GM12865 (cell line): ENCODE measurements at regions not wholly inside any gene's neighbourhood (a gene's known extent, or its start where the extent isn't known, plus 50 kb on each side); places are given as distances from the start of the nearest gene placed in this dataset.

ENCODE experiments used
- DNase-seq: peaks from one replicate; pipeline ENCODE4 v3.0.0; 2010; ENCODE audit warnings: low read depth
- H3K4me3 ChIP-seq: 2 replicates; pipeline ENCODE4 v1.5.1; 2011; ENCODE audit warnings: mild to moderate bottlenecking, low read depth, low read length, control low read depth
- CTCF ChIP-seq: IDR thresholded peaks from 2 replicates; pipeline ENCODE4 v1.5.1; 2011; ENCODE audit warnings: low read length, control low read depth, low read depth, inconsistent platforms; ENCODE audit not compliant: insufficient read depth; ENCODE audit errors: missing control alignments

- no peak for TF ChIP-seq CTCF
- DNase-seq = no peak
- H3K4me3 ChIP-seq = no peak overlapping the region
Observed at GRCh38 chr14:30266290-30266689, 292.7 kb upstream of the G2E3 start.

- TF ChIP-seq CTCF = no peak
- H3K4me3 ChIP-seq = no peak overlapping the region
- no peak for DNase-seq
Observed at GRCh38 chr14:30267141-30267540, 291.8 kb upstream of the G2E3 start.

- DNase-seq = peak; percentile 80
- H3K4me3 ChIP-seq = no peak overlapping the region
- peak; percentile 98 for TF ChIP-seq CTCF
Observed at GRCh38 chr14:30270200-30271161, 288.5 kb upstream of the G2E3 start.

GRCh38 chr14:30271811-30272323 lies 287.1 kb upstream of the G2E3 start:
- TF ChIP-seq CTCF = no peak
- no peak overlapping the region for H3K4me3 ChIP-seq
- no peak for DNase-seq

- no peak for TF ChIP-seq CTCF
- no peak for DNase-seq
- H3K4me3 ChIP-seq = no peak overlapping the region
Observed at GRCh38 chr14:30272848-30273832, 285.8 kb upstream of the G2E3 start.

- H3K4me3 ChIP-seq = no peak overlapping the region
- no peak for DNase-seq
- TF ChIP-seq CTCF = no peak
Observed at GRCh38 chr14:30275604-30276003, 283.4 kb upstream of the G2E3 start.
